ENCODE measurements at regions not wholly inside any gene's neighbourhood (a gene's known extent, or its start where the extent isn't known, plus 50 kb on each side); places are given as distances from the start of the nearest gene placed in this dataset.

GRCh38 chr1:173101589-173101988 is 50.8 kb upstream of the TNFSF18 start:
- TF ChIP-seq, protein P1, sequence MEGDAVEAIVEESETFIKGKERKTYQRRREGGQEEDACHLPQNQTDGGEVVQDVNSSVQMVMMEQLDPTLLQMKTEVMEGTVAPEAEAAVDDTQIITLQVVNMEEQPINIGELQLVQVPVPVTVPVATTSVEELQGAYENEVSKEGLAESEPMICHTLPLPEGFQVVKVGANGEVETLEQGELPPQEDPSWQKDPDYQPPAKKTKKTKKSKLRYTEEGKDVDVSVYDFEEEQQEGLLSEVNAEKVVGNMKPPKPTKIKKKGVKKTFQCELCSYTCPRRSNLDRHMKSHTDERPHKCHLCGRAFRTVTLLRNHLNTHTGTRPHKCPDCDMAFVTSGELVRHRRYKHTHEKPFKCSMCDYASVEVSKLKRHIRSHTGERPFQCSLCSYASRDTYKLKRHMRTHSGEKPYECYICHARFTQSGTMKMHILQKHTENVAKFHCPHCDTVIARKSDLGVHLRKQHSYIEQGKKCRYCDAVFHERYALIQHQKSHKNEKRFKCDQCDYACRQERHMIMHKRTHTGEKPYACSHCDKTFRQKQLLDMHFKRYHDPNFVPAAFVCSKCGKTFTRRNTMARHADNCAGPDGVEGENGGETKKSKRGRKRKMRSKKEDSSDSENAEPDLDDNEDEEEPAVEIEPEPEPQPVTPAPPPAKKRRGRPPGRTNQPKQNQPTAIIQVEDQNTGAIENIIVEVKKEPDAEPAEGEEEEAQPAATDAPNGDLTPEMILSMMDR (IDR thresholded peaks at IDR 0.05): no peak
- no peak for TF ChIP-seq POLR2A (IDR thresholded peaks at IDR 0.05)

Measured in esophagus squamous epithelium (tissue), 4 donors.